Lung (tissue), 11 donors: ENCODE measurements at regions not wholly inside any gene's neighbourhood (a gene's known extent, or its start where the extent isn't known, plus 50 kb on each side); places are given as distances from the start of the nearest gene placed in this dataset.

ENCODE experiments used
- ATAC-seq: fragments of 200-7000 bp; cut with Tn5 transposase; one replicate; pipeline ENCODE4 v1.9.1; 2020; ENCODE audit warnings: moderate number of reproducible peaks; ENCODE audit not compliant: insufficient read depth, low FRiP score
- DNase-seq, 3 donors: peaks; one replicate each; pipeline ENCODE4 v3.0.0-alpha.2; 2013 to 2017
- H3K27ac ChIP-seq, 2 donors: one replicate each; pipeline ENCODE4 v1.5.1; 2013; ENCODE audit warnings: mild to moderate bottlenecking in 2 of 2, moderate library complexity in 2 of 2, control low read depth in 1 of 2, inconsistent platforms in 1 of 2, low read depth in 1 of 2, low read length in 1 of 2
- H3K27me3 ChIP-seq, 3 donors: one replicate each; pipeline ENCODE4 v1.5.1; 2013; ENCODE audit warnings: low read length in 2 of 3; ENCODE audit not compliant: control insufficient read depth in 3 of 3, insufficient read depth in 3 of 3
- H3K36me3 ChIP-seq, 4 donors: one replicate each; pipeline ENCODE4 v1.5.1; 2013; ENCODE audit warnings: low read length in 4 of 4, mild to moderate bottlenecking in 1 of 4, moderate library complexity in 1 of 4; ENCODE audit not compliant: control insufficient read depth in 4 of 4, insufficient read depth in 4 of 4
- H3K4me1 ChIP-seq, 5 donors: one replicate each; pipeline ENCODE4 v1.5.1; 2013; ENCODE audit warnings: low read length in 5 of 5, mild to moderate bottlenecking in 2 of 5, moderate library complexity in 1 of 5; ENCODE audit not compliant: control insufficient read depth in 5 of 5, insufficient read depth in 5 of 5
- H3K4me3 ChIP-seq: one replicate; pipeline ENCODE4 v1.5.1; 2013; ENCODE audit warnings: mild to moderate bottlenecking, control low read depth, moderate library complexity
- H3K9ac ChIP-seq, 2 donors: one replicate each; pipeline ENCODE4 v1.5.1; 2013; ENCODE audit warnings: low read length in 2 of 2, control low read depth in 1 of 2; ENCODE audit not compliant: insufficient read depth in 1 of 2
- H3K9me3 ChIP-seq, 4 donors: one replicate each; pipeline ENCODE4 v1.5.1; 2013; ENCODE audit warnings: low read length in 3 of 4, mild to moderate bottlenecking in 1 of 4, moderate library complexity in 1 of 4; ENCODE audit not compliant: control insufficient read depth in 4 of 4, insufficient read depth in 3 of 4
- WGBS, 2 donors: extraction: QIAGEN DNeasy Blood & Tissue Kit; methylation state at CpG; one replicate each; pipeline ENCODE4 v1.1.7; 2013; 5-methylcytosine and 5-hydroxymethylcytosine counted together
- TF ChIP-seq, protein P1 (sequence below): IDR thresholded peaks from 2 replicates; pipeline ENCODE4 v1.5.1; 2012; ENCODE audit warnings: mild to moderate bottlenecking; ENCODE audit errors: control extremely low read depth, extremely low read depth
- donor health status: control.
- donor health status: control.
- donor health status: Bipolar disorder and iron deficiency.
- donor health status: healthy.
- donor health status: DM: yes; HTN: yes; CAD: no.

GRCh38 chr11:97963528-97964331, 1057.0 kb upstream of the CNTN5 start:
- no peaks in the 10 kb centered on the region for H3K27me3 ChIP-seq
- TF ChIP-seq, protein P1, sequence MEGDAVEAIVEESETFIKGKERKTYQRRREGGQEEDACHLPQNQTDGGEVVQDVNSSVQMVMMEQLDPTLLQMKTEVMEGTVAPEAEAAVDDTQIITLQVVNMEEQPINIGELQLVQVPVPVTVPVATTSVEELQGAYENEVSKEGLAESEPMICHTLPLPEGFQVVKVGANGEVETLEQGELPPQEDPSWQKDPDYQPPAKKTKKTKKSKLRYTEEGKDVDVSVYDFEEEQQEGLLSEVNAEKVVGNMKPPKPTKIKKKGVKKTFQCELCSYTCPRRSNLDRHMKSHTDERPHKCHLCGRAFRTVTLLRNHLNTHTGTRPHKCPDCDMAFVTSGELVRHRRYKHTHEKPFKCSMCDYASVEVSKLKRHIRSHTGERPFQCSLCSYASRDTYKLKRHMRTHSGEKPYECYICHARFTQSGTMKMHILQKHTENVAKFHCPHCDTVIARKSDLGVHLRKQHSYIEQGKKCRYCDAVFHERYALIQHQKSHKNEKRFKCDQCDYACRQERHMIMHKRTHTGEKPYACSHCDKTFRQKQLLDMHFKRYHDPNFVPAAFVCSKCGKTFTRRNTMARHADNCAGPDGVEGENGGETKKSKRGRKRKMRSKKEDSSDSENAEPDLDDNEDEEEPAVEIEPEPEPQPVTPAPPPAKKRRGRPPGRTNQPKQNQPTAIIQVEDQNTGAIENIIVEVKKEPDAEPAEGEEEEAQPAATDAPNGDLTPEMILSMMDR, result no peak
- no peaks in the 10 kb centered on the region for H3K4me1 ChIP-seq
- DNase-seq, result no peak
- H3K27ac ChIP-seq, result no peak overlapping the region
- no peak overlapping the region for H3K9ac ChIP-seq
- no peaks in the 10 kb centered on the region for H3K9me3 ChIP-seq
- ATAC-seq, result no peak
- no peak overlapping the region for H3K4me3 ChIP-seq
- WGBS, 2 donors, result 64 to 67% methylated on average over 8 of the region's 8 CpGs
- H3K36me3 ChIP-seq, result no peaks in the 10 kb centered on the region

DNA sequence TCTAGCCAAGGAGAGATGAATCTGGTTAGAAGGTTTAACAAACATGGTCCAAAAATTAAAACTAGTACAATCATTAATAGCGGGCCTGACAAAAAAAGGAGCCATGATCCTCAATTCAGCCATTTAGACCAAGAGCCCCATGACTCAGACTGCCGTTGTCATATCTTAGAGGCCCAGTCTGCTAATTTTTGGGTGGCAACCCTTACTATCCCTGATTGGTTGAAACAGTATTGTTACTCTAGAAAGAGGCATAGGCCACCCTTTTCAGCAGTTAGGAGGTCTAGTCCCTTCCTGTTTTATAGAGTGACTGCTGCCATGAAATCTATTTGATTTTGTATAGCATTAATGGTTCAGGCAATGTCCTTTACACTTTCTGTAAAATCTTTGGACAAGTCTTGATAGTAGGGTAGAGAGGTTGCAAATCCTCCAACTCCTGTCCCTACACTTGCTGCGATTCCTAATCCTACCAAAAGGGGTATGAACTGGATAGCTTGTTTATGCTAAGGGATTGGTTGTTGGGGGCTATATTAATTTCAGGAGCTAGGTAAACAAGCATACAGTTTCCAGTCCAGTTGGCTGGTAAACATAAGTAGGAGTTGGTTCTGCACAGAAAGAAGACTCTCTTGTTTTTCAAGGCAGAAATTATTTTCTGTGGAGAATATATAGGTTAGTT, 1056.3 kb upstream of the CNTN5 start:
- no peaks in the 10 kb centered on the region for H3K36me3 ChIP-seq
- H3K4me3 ChIP-seq, result no peak overlapping the region
- H3K27me3 ChIP-seq, result no peaks in the 10 kb centered on the region
- no peaks in the 10 kb centered on the region for H3K9me3 ChIP-seq
- ATAC-seq, result no peak
- H3K4me1 ChIP-seq, result no peaks in the 10 kb centered on the region
- no peak for DNase-seq
- TF ChIP-seq, protein P1, result no peak
- no peak overlapping the region for H3K27ac ChIP-seq
- H3K9ac ChIP-seq, result no peak overlapping the region
- 88% methylated on average over 3 of the region's 3 CpGs for WGBS, 2 donors

- no peak for ATAC-seq
- H3K9me3 ChIP-seq, result no peaks in the 10 kb centered on the region
- no peaks in the 10 kb centered on the region for H3K36me3 ChIP-seq
- H3K9ac ChIP-seq, result no peak overlapping the region
- WGBS, 2 donors, result 66 to 72% methylated on average over 1 of the region's 1 CpG
- no peak overlapping the region for H3K27ac ChIP-seq
- DNase-seq, result no peak
- no peaks in the 10 kb centered on the region for H3K4me1 ChIP-seq
- TF ChIP-seq, protein P1, result no peak
- no peaks in the 10 kb centered on the region for H3K27me3 ChIP-seq
- H3K4me3 ChIP-seq, result no peak overlapping the region
These were observed 1054.7 kb upstream of the CNTN5 start for GRCh38 chr11:97965849-97966646.
